PC-9 (cell line): ENCODE measurements at regions not wholly inside any gene's neighbourhood (a gene's known extent, or its start where the extent isn't known, plus 50 kb on each side); places are given as distances from the start of the nearest gene placed in this dataset.

Experiments used
- BruUV-seq: library from RNA; stranded (reverse); fragments of 400-500 nt; replicated peaks from 2 replicates; lab custom pipeline; 2021; lab: Mats Ljungman, UMichigan
- CTCF ChIA-PET: fragments of 300-600 bp; sonication (Branson Sonifier 250); formaldehyde crosslinking; loops from one replicate; lab custom pipeline; 2022; ENCODE audit warnings: antibody characterized with exemption; lab: Charles Lee
- POLR2A ChIA-PET: fragments of 300-600 bp; sonication (Branson Sonifier 250); formaldehyde crosslinking; loops from one replicate; lab custom pipeline; 2022; ENCODE audit warnings: antibody characterized with exemption; ENCODE audit not compliant: unreplicated experiment; lab: Charles Lee
- DNase-seq, 2 experiments: peaks; one replicate each; pipeline versions ENCODE4 v3.0.0 to v3.0.0-alpha.2; 2015 to 2022; ENCODE audit warnings: mixed read lengths in 1 of 2
- H2AFZ ChIP-seq: fragments of 200-600 bp; sonication (generic); 2 replicates; pipeline ENCODE4 v1.8.1; 2017; ENCODE audit warnings: antibody characterized with exemption
- H3F3A ChIP-seq: fragments of 200-600 bp; sonication (generic); 2 replicates; pipeline ENCODE4 v1.8.1; 2017; ENCODE audit warnings: antibody characterized with exemption, mild to moderate bottlenecking, low read depth; ENCODE audit not compliant: insufficient read depth
- H3K27ac ChIP-seq: fragments of 200-600 bp; sonication (generic); 2 replicates; pipeline ENCODE4 v1.6.1; 2016; ENCODE audit warnings: mixed run types
- H3K27me3 ChIP-seq: fragments of 200-600 bp; sonication (generic); 2 replicates; pipeline ENCODE4 v1.6.1; 2016; ENCODE audit warnings: low read depth, mixed run types; ENCODE audit not compliant: insufficient read depth
- H3K36me3 ChIP-seq: fragments of 200-600 bp; sonication (generic); 2 replicates; pipeline ENCODE4 v1.6.1; 2016; ENCODE audit warnings: low read depth, mixed run types
- H3K4me1 ChIP-seq: fragments of 200-600 bp; sonication (generic); replicated peaks from 2 replicates; pipeline ENCODE4 v1.6.1; 2016; ENCODE audit warnings: mixed run types; ENCODE audit not compliant: insufficient read depth
- H3K4me2 ChIP-seq: fragments of 200-600 bp; sonication (generic); 2 replicates; pipeline ENCODE4 v1.6.1; 2017; ENCODE audit warnings: mixed run types
- H3K4me3 ChIP-seq: fragments of 200-600 bp; sonication (generic); 2 replicates; pipeline ENCODE4 v1.6.1; 2016; ENCODE audit warnings: mixed run types
- H3K79me2 ChIP-seq: fragments of 200-600 bp; sonication (generic); 2 replicates; pipeline ENCODE4 v1.6.1; 2017; ENCODE audit warnings: low read depth, mixed run types
- H3K9me2 ChIP-seq: fragments of 200-600 bp; sonication (generic); 2 replicates; pipeline ENCODE4 v1.8.1; 2017; ENCODE audit warnings: mild to moderate bottlenecking; ENCODE audit not compliant: insufficient read depth
- H3K9me3 ChIP-seq: fragments of 200-600 bp; sonication (generic); 2 replicates; pipeline ENCODE4 v1.8.1; 2016; ENCODE audit warnings: low read depth; ENCODE audit not compliant: insufficient read depth
- H4K20me1 ChIP-seq: fragments of 200-600 bp; sonication (generic); 2 replicates; pipeline ENCODE4 v1.8.1; 2017; ENCODE audit not compliant: insufficient read depth
- EZH2 ChIP-seq: fragments of 200-600 bp; sonication (generic); IDR thresholded peaks from 2 replicates; pipeline ENCODE4 v1.8.0; 2017; ENCODE audit warnings: antibody characterized with exemption, low read depth
- intact Hi-C: fragments of 100-400 bp; cut with micrococcal nuclease; formaldehyde crosslinking; loops from one replicate; pipeline ENCODE4 v1.10.0; 2022; ENCODE audit not compliant: unreplicated experiment
- TF ChIP-seq, protein P1 (sequence below): fragments of 200-600 bp; sonication (generic); conservative IDR thresholded peaks from 2 replicates; pipeline ENCODE4 v1.6.1; 2017; ENCODE audit warnings: mixed run types, antibody characterized with exemption, mild to moderate bottlenecking, moderate library complexity

DNA sequence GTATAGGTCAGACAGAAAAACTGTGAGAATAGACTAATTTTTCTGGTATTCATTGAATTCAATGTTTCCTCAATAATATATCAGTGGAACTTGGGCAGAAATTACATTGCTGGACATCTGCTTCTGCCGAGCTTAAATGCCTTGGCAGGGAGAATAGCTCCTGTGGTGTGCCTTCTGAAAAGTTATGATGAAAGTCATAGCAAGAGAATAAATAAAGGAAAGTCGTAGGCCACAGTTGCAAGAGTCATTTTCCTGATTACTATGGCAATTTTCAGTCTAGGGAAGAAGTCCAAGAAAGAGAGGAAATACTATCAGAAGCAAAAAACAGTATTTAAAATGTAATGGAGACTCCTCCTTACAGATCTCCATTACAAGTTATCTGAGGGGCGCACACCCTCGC is 1596.1 kb upstream of the WWC1 start:
- TF ChIP-seq, protein P1, sequence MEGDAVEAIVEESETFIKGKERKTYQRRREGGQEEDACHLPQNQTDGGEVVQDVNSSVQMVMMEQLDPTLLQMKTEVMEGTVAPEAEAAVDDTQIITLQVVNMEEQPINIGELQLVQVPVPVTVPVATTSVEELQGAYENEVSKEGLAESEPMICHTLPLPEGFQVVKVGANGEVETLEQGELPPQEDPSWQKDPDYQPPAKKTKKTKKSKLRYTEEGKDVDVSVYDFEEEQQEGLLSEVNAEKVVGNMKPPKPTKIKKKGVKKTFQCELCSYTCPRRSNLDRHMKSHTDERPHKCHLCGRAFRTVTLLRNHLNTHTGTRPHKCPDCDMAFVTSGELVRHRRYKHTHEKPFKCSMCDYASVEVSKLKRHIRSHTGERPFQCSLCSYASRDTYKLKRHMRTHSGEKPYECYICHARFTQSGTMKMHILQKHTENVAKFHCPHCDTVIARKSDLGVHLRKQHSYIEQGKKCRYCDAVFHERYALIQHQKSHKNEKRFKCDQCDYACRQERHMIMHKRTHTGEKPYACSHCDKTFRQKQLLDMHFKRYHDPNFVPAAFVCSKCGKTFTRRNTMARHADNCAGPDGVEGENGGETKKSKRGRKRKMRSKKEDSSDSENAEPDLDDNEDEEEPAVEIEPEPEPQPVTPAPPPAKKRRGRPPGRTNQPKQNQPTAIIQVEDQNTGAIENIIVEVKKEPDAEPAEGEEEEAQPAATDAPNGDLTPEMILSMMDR = no peak
- no peak for TF ChIP-seq EZH2
- Histone ChIP-seq H3K36me3 (no peaks in the 10 kb centered on the region), H4K20me1 (no peaks in the 10 kb centered on the region), H3K27me3 (peaks cover 8% of the 10 kb centered on the region; the same call in 1 of the 2 replicates), H3K9me2 (no peaks in the 10 kb centered on the region), H3K4me2 (no peak overlapping the region), H3F3A (no peaks in the 10 kb centered on the region), H3K4me3 (no peak overlapping the region), H2AFZ (no peak overlapping the region), H3K4me1 (no peaks in the 10 kb centered on the region), H3K79me2 (no peaks in the 10 kb centered on the region), H3K27ac (no peak overlapping the region), H3K9me3 (no peaks in the 10 kb centered on the region)
- no TSS peak for BruUV-seq
- ChIA-PET POLR2A (no interaction called here), CTCF (no interaction called here)
- intact Hi-C loops = no loop called here
- DNase-seq = no peak

DNA sequence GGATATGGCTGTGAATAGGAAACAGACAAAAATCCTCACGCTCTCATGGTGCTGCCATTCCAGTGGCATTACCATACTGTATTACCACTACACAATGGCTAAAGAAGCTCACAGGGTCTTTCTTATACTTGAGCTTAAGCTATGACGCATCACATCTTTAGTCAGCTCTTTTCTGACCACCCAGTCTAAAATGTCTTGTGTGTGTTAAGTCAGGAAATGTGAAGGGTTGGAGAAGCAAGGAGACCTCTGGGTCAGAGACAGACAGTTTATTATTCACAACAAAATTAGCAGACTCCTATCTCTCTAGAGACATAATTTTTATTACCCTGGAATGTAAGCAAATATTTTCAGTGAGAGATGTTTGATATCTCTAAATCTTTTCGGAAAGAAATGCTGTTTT is 1583.2 kb upstream of the WWC1 start:
- no peak overlapping the region for H3K4me3 ChIP-seq
- no peak for DNase-seq
- CTCF ChIA-PET = no interaction called here
- TF ChIP-seq, protein P1 = no peak
- TF ChIP-seq EZH2 = no peak
- POLR2A ChIA-PET = no interaction called here
- no peaks in the 10 kb centered on the region for H3K4me1 ChIP-seq
- intact Hi-C loops = no loop called here
- no peaks in the 10 kb centered on the region for H3K9me3 ChIP-seq
- H4K20me1 ChIP-seq = no peaks in the 10 kb centered on the region
- no peaks in the 10 kb centered on the region for H3K79me2 ChIP-seq
- no peak overlapping the region for H3K4me2 ChIP-seq
- no peak overlapping the region for H3K27ac ChIP-seq
- H3K9me2 ChIP-seq = no peaks in the 10 kb centered on the region; the same call in 1 of the 2 replicates
- no peaks in the 10 kb centered on the region for H3F3A ChIP-seq
- no peaks in the 10 kb centered on the region for H3K36me3 ChIP-seq
- no TSS peak for BruUV-seq
- no peak overlapping the region for H2AFZ ChIP-seq
- H3K27me3 ChIP-seq = no peaks in the 10 kb centered on the region

DNA sequence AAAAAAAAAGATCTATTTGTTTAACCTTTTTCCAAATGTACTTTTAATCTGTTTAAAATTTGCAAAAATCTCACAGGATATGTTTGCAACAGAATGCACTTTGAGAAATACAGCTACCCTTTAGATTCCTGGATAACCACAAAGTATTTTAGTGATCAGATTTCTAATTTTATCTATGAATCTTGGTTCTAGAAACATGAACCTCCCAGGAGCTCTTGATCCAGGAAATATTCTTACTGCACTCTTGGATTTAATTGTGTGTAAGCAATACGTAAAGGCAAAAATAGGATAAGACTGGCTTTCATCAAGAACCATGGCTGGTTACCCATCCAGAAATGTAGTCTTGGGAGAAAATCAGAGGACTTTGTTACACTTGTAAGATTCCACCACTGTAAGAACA is 1581.8 kb upstream of the WWC1 start:
- no peak overlapping the region for H3K4me3 ChIP-seq
- H3K4me2 ChIP-seq = no peak overlapping the region
- no peaks in the 10 kb centered on the region for H3K4me1 ChIP-seq
- DNase-seq = no peak
- H2AFZ ChIP-seq = no peak overlapping the region
- ChIA-PET CTCF (no interaction called here), POLR2A (no interaction called here)
- no peaks in the 10 kb centered on the region; the same call in 1 of the 2 replicates for H3K9me2 ChIP-seq
- no peaks in the 10 kb centered on the region for H3K9me3 ChIP-seq
- intact Hi-C loops = no loop called here
- no peak overlapping the region for H3K27ac ChIP-seq
- no peaks in the 10 kb centered on the region for H3F3A ChIP-seq
- no peaks in the 10 kb centered on the region for H3K36me3 ChIP-seq
- BruUV-seq = no TSS peak
- H3K27me3 ChIP-seq = no peaks in the 10 kb centered on the region
- TF ChIP-seq, protein P1 = no peak
- TF ChIP-seq EZH2 = no peak
- H4K20me1 ChIP-seq = no peaks in the 10 kb centered on the region
- H3K79me2 ChIP-seq = no peaks in the 10 kb centered on the region
